OCI-LY1 (cell line): ENCODE measurements at regions not wholly inside any gene's neighbourhood (a gene's known extent, or its start where the extent isn't known, plus 50 kb on each side); places are given as distances from the start of the nearest gene placed in this dataset.

Source experiments
- CTCF ChIP-seq: fragments of 200-600 bp; sonication (generic), shearing (Covaris generic); IDR thresholded peaks from 2 replicates; pipeline ENCODE4 v1.5.1; 2017; ENCODE audit warnings: mild to moderate bottlenecking, antibody characterized with exemption, low read length, moderate library complexity, mixed read lengths
- EZH2 ChIP-seq: fragments of 200-600 bp; sonication (generic), shearing (Covaris generic); IDR thresholded peaks from 2 replicates; pipeline ENCODE4 v1.8.0; 2017; ENCODE audit warnings: borderline replicate concordance, mixed run types, mild to moderate bottlenecking, antibody characterized with exemption, low read length, moderate library complexity, mixed read lengths

GRCh38 chr21:27545754-27546349, 579.0 kb upstream of the ADAMTS5 start:
- TF ChIP-seq CTCF (no peak), EZH2 (no peak)
